BJ (cell line): ENCODE measurements at regions not wholly inside any gene's neighbourhood (a gene's known extent, or its start where the extent isn't known, plus 50 kb on each side); places are given as distances from the start of the nearest gene placed in this dataset.

ENCODE experiments used
- CTCF ChIA-PET: fragments of 350-600 bp; formaldehyde crosslinking; extraction: SDS; loops from one replicate; lab custom pipeline; 2021; ENCODE audit warnings: antibody characterized with exemption, inconsistent platforms; lab: Yijun Ruan, JAX
- POLR2A ChIA-PET: fragments of 300-600 bp; sonication (Branson Sonifier 250); formaldehyde crosslinking; extraction: SDS; loops from one replicate; lab custom pipeline; 2021; ENCODE audit warnings: antibody characterized with exemption; lab: Charles Lee
- DNase-seq: peaks from one replicate; pipeline ENCODE4 v3.0.0-alpha.2; 2011; ENCODE audit warnings: low read depth
- H3K27me3 ChIP-seq: 2 replicates; pipeline ENCODE4 v1.6.0; 2011; ENCODE audit warnings: low read length; ENCODE audit not compliant: control insufficient read depth, insufficient read depth
- H3K36me3 ChIP-seq: 2 replicates; pipeline ENCODE4 v1.5.1; 2011; ENCODE audit warnings: low read length; ENCODE audit not compliant: control insufficient read depth, insufficient read depth
- H3K4me3 ChIP-seq: 2 replicates; pipeline ENCODE4 v1.5.1; 2011; ENCODE audit warnings: low read depth, mild to moderate bottlenecking, control low read depth, low read length
- CTCF ChIP-seq: IDR thresholded peaks from 2 replicates; pipeline ENCODE4 v1.5.1; 2011; ENCODE audit warnings: low read depth, mild to moderate bottlenecking, control low read depth, inconsistent platforms, low read length, moderate library complexity; ENCODE audit not compliant: insufficient read depth

- POLR2A ChIA-PET: no interaction called here
Observed at GRCh38 chr13:31468114-31468902, 268.5 kb downstream of the B3GLCT start.

GRCh38 chr13:31469377-31469776, 269.6 kb downstream of the B3GLCT start:
- CTCF ChIA-PET: no interaction called here
- no peak for DNase-seq
- H3K4me3 ChIP-seq: no peak overlapping the region
- peaks cover 5% of the 10 kb centered on the region for H3K27me3 ChIP-seq
- TF ChIP-seq CTCF: no peak
- POLR2A ChIA-PET: interaction anchor here (0.5 kb wide), 1 partner anchor 161 kb away, joined by 11 read pairs; no protein-coding TSS in a partner anchor
- no peaks in the 10 kb centered on the region for H3K36me3 ChIP-seq

More at GRCh38 chr13:31468114-31468902, 268.5 kb downstream of the B3GLCT start:
- CTCF ChIA-PET: no interaction called here
- H3K36me3 ChIP-seq: no peaks in the 10 kb centered on the region
- no peak for TF ChIP-seq CTCF
- H3K4me3 ChIP-seq: no peak overlapping the region
- DNase-seq: no peak
- peaks cover 5% of the 10 kb centered on the region for H3K27me3 ChIP-seq

GRCh38 chr13:31476266-31476665, 263.1 kb upstream of the RXFP2 start:
- POLR2A ChIA-PET: no interaction called here
- peak; percentile 35 for DNase-seq
- no peaks in the 10 kb centered on the region; the same call in 1 of the 2 replicates for H3K27me3 ChIP-seq
- H3K36me3 ChIP-seq: no peaks in the 10 kb centered on the region
- H3K4me3 ChIP-seq: no peak overlapping the region
- CTCF ChIA-PET: no interaction called here
- no peak for TF ChIP-seq CTCF

GRCh38 chr13:31476753-31477152, 262.6 kb upstream of the RXFP2 start:
- ChIA-PET CTCF (no interaction called here), POLR2A (no interaction called here)
- TF ChIP-seq CTCF: 0 out of 2 replicates have a peak, but pooled peaks have one; percentile 4

GRCh38 chr13:31477961-31478360, 261.4 kb upstream of the RXFP2 start:
- no peak overlapping the region for H3K4me3 ChIP-seq
- POLR2A ChIA-PET: interaction anchor here (0.6 kb wide), 1 partner anchor 13 kb away, joined by 10 read pairs; no protein-coding TSS in a partner anchor
- CTCF ChIA-PET: interaction anchor here (0.6 kb wide), 1 partner anchor 73 kb away, joined by 3 read pairs; no protein-coding TSS in a partner anchor
- no peaks in the 10 kb centered on the region for H3K27me3 ChIP-seq
- peak; percentile 74 for DNase-seq
- TF ChIP-seq CTCF: no peak
- no peaks in the 10 kb centered on the region for H3K36me3 ChIP-seq

More at GRCh38 chr13:31476753-31477152, 262.6 kb upstream of the RXFP2 start:
- Histone ChIP-seq H3K4me3 (no peak overlapping the region), H3K27me3 (no peaks in the 10 kb centered on the region), H3K36me3 (no peaks in the 10 kb centered on the region)
- DNase-seq: no peak
